Prostate gland (tissue), 2 donors: ENCODE measurements at regions not wholly inside any gene's neighbourhood (a gene's known extent, or its start where the extent isn't known, plus 50 kb on each side); places are given as distances from the start of the nearest gene placed in this dataset.

Experiments
- DNase-seq: peaks from one replicate; pipeline ENCODE4 v3.0.0-alpha.2; 2019; ENCODE audit warnings: low spot score
- H3K27ac ChIP-seq, 2 donors: fragments of 200-600 bp; sonication (generic); 2 replicates each; pipeline ENCODE4 v1.5.1; 2017 to 2019
- H3K27me3 ChIP-seq: fragments of 200-600 bp; sonication (generic); replicated peaks from 2 replicates; pipeline ENCODE4 v1.5.1; 2019; ENCODE audit not compliant: insufficient read depth
- H3K36me3 ChIP-seq, 2 donors: fragments of 200-600 bp; sonication (generic); 1 replicate in 1 of 2; 2 replicates in 1 of 2; pipeline versions ENCODE4 v1.5.1 to v1.8.1; 2017 to 2019
- H3K4me1 ChIP-seq: fragments of 200-600 bp; sonication (generic); replicated peaks from 2 replicates; pipeline ENCODE4 v1.5.1; 2019
- H3K4me3 ChIP-seq, 2 donors: fragments of 200-600 bp; sonication (generic); 2 replicates each; pipeline ENCODE4 v1.5.1; 2017 to 2019
- H3K9me3 ChIP-seq: fragments of 200-600 bp; sonication (generic); 2 replicates; pipeline ENCODE4 v1.5.1; 2017
- CTCF ChIP-seq, 4 experiments: fragments of 200-600 bp in 2 of 4; fragments of 450-650 bp in 2 of 4; sonication (generic) in 2 of 4; IDR thresholded peaks; 1 replicate in 3 of 4; 2 replicates in 1 of 4; pipeline ENCODE4 v1.5.1; 2016 to 2019; ENCODE audit warnings: antibody characterized with exemption in 4 of 4, mild to moderate bottlenecking in 2 of 4, moderate library complexity in 2 of 4
- POLR2A ChIP-seq: fragments of 450-650 bp; IDR thresholded peaks from one replicate; pipeline ENCODE4 v1.6.1; 2016; ENCODE audit warnings: antibody characterized with exemption, mild to moderate bottlenecking
- POLR2AphosphoS5 ChIP-seq: sonication (generic); formaldehyde crosslinking; IDR thresholded peaks from one replicate; pipeline ENCODE4 v1.6.1; 2017; ENCODE audit warnings: antibody characterized with exemption
- WGBS: methylation state at CpG from one replicate; pipeline ENCODE4 v1.1.5; 2018; 5-methylcytosine and 5-hydroxymethylcytosine counted together
- intact Hi-C: fragments of 100-400 bp; cut with DNase I; formaldehyde crosslinking; loops from one replicate; pipeline ENCODE4 v1.14.2; 2022

DNA sequence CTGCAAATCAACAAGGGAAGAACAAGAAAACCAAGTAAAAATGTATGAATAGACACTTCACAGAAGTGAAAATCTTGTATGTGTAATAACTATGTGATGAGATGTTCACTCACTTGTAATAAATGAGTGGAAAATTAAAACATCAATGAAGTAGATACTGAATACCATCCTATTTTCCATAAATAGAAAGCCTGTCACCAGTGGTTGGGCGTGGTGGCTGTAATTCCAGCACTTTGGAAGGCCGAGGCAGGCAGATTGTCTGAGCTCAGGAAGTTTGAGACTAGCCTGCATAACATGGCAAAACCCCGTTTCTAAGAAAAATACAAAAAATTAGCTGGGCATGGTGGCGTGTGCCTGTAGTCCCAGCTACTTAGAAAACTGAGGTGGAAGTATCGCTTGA, 53.5 kb upstream of the SOD3 start:
- Histone ChIP-seq H3K4me1 (no peaks in the 10 kb centered on the region), H3K27me3 (no peaks in the 10 kb centered on the region), H3K4me3 (no peak overlapping the region), H3K36me3 (no peaks in the 10 kb centered on the region), H3K9me3 (no peaks in the 10 kb centered on the region), H3K27ac (no peak overlapping the region)
- TF ChIP-seq CTCF (IDR thresholded peaks at IDR 0.05) (no peak), POLR2A (no peak), POLR2AphosphoS5 (no peak)
- WGBS = 91% methylated on average over 5 of the region's 5 CpGs
- no peak for DNase-seq
- intact Hi-C loops = no loop called here

- intact Hi-C loops = no loop called here
- Histone ChIP-seq H3K27ac (no peak overlapping the region), H3K36me3 (no peaks in the 10 kb centered on the region), H3K4me1 (no peaks in the 10 kb centered on the region), H3K9me3 (no peaks in the 10 kb centered on the region), H3K4me3 (no peak overlapping the region), H3K27me3 (no peaks in the 10 kb centered on the region)
- 70% methylated on average over 2 of the region's 2 CpGs for WGBS
- no peak for DNase-seq
- no peak for TF ChIP-seq POLR2AphosphoS5
Observed at GRCh38 chr4:24742335-24742734, 53.0 kb upstream of the SOD3 start.

- no peak overlapping the region for H3K4me3 ChIP-seq
- H3K4me1 ChIP-seq = no peaks in the 10 kb centered on the region
- no peaks in the 10 kb centered on the region for H3K27me3 ChIP-seq
- 35% methylated on average over 5 of the region's 5 CpGs for WGBS
- H3K36me3 ChIP-seq = no peaks in the 10 kb centered on the region
- no peak for DNase-seq
- TF ChIP-seq POLR2A = no peak
- TF ChIP-seq POLR2AphosphoS5 = no peak
- TF ChIP-seq CTCF (IDR thresholded peaks at IDR 0.05) = no peak
- no peak overlapping the region for H3K27ac ChIP-seq
- H3K9me3 ChIP-seq = no peaks in the 10 kb centered on the region
- intact Hi-C loops = no loop called here
Observed at GRCh38 chr4:24742773-24743172, 52.6 kb upstream of the SOD3 start.

DNA sequence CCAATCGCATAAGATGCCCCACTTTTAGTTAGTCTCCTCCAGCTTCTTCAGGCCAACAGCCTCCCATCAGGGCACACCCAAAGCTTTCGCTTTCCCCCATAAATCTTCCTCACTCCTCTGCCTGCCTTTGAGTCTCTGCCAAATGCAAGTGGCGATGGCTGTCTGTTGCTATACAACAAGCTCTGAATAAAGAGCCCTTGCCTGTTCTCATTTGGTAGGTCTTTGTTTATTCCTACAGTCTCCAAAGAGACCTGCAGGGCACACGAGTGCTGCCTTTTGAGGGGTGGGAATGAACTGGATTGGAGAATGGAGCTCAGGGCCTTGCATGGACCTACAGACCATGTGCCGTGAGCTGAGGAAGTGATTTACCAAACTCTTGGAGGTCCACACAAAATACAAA, 52.2 kb upstream of the SOD3 start:
- TF ChIP-seq POLR2AphosphoS5 (no peak), POLR2A (no peak), CTCF (IDR thresholded peaks at IDR 0.05) (no peak)
- Histone ChIP-seq H3K4me3 (no peak overlapping the region), H3K36me3 (no peaks in the 10 kb centered on the region), H3K27me3 (no peaks in the 10 kb centered on the region), H3K27ac (no peak overlapping the region), H3K9me3 (no peaks in the 10 kb centered on the region), H3K4me1 (no peaks in the 10 kb centered on the region)
- DNase-seq = no peak
- intact Hi-C loops = no loop called here
- 47% methylated on average over 5 of the region's 5 CpGs for WGBS

DNA sequence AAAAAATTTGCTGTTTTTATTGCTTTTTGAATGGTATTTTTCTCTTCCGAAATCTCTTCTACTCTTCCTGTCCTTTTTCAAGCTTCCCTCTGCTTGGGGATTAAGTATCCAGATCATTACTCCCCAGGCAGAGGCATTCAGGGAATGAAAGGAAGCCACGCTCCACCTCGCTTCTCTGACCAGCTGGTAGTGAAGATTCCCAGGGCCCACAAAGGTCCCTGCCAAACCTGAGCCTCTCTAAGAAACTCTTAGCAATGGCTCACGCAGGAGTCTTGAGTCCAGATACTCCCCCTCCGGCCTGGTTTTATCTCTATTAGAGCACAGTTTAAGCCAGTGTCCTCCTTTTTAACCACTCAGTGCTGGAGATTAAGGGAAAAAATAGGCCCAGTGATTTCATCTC, 51.4 kb upstream of the SOD3 start:
- no peak for DNase-seq
- intact Hi-C loops = no loop called here
- H3K27me3 ChIP-seq = no peaks in the 10 kb centered on the region
- no peaks in the 10 kb centered on the region for H3K4me1 ChIP-seq
- no peaks in the 10 kb centered on the region for H3K36me3 ChIP-seq
- TF ChIP-seq POLR2AphosphoS5 (no peak), CTCF (IDR thresholded peaks at IDR 0.05) (no peak), POLR2A (no peak)
- H3K27ac ChIP-seq = no peak overlapping the region
- H3K4me3 ChIP-seq = no peak overlapping the region
- H3K9me3 ChIP-seq = no peaks in the 10 kb centered on the region
- WGBS = 90% methylated on average over 5 of the region's 5 CpGs
